ENCODE measurements at regions not wholly inside any gene's neighbourhood (a gene's known extent, or its start where the extent isn't known, plus 50 kb on each side); places are given as distances from the start of the nearest gene placed in this dataset.

- CTCF ChIA-PET = no interaction called here
- POLR2A ChIA-PET = no interaction called here
Observed at GRCh38 chr18:56246916-56247315, 391.5 kb downstream of the TXNL1 start.

GRCh38 chr18:56245866-56246580 is 392.4 kb downstream of the TXNL1 start:
- POLR2A ChIA-PET = no interaction called here
- CTCF ChIA-PET = no interaction called here

- CTCF ChIA-PET = interaction anchor here (1.2 kb wide), 1 partner anchor 304 kb away, joined by 3 read pairs; no protein-coding TSS in a partner anchor
- POLR2A ChIA-PET = no interaction called here
Observed at GRCh38 chr18:56240405-56240804, 398.0 kb downstream of the TXNL1 start.

- CTCF ChIA-PET = no interaction called here
Observed at GRCh38 chr18:56238576-56238975, 399.8 kb downstream of the TXNL1 start.

GRCh38 chr18:56235481-56236013 is 402.8 kb downstream of the TXNL1 start:
- ChIA-PET POLR2A (no interaction called here), CTCF (no interaction called here)

More at GRCh38 chr18:56238576-56238975, 399.8 kb downstream of the TXNL1 start:
- POLR2A ChIA-PET = no interaction called here

GRCh38 chr18:56235071-56235470 is 403.3 kb downstream of the TXNL1 start:
- POLR2A ChIA-PET = no interaction called here

GRCh38 chr18:56233595-56233994 is 404.8 kb downstream of the TXNL1 start:
- CTCF ChIA-PET = no interaction called here
- POLR2A ChIA-PET = no interaction called here

More at GRCh38 chr18:56235071-56235470, 403.3 kb downstream of the TXNL1 start:
- CTCF ChIA-PET = no interaction called here

- CTCF ChIA-PET = no interaction called here
- POLR2A ChIA-PET = no interaction called here
Observed at GRCh38 chr18:56226025-56226424, 412.4 kb downstream of the TXNL1 start.

- POLR2A ChIA-PET = no interaction called here
- CTCF ChIA-PET = no interaction called here
Observed at GRCh38 chr18:56224669-56225561, 413.5 kb downstream of the TXNL1 start.

- CTCF ChIA-PET = no interaction called here
- POLR2A ChIA-PET = no interaction called here
Observed at GRCh38 chr18:56221195-56222065, 417.0 kb downstream of the TXNL1 start.

- CTCF ChIA-PET = no interaction called here
- POLR2A ChIA-PET = no interaction called here
Observed at GRCh38 chr18:56217406-56217805, 421.0 kb downstream of the TXNL1 start.

GRCh38 chr18:56214706-56215105 is 423.7 kb downstream of the TXNL1 start:
- POLR2A ChIA-PET = no interaction called here
- CTCF ChIA-PET = no interaction called here

- POLR2A ChIA-PET = no interaction called here
- CTCF ChIA-PET = no interaction called here
Observed at GRCh38 chr18:56210520-56210919, 427.9 kb downstream of the TXNL1 start.

- ChIA-PET CTCF (no interaction called here), POLR2A (no interaction called here)
Observed at GRCh38 chr18:56207989-56208388, 430.4 kb downstream of the TXNL1 start.

- POLR2A ChIA-PET = no interaction called here
- CTCF ChIA-PET = no interaction called here
Observed at GRCh38 chr18:56204052-56204451, 434.3 kb downstream of the TXNL1 start.

GRCh38 chr18:56202678-56203077 is 435.7 kb downstream of the TXNL1 start:
- ChIA-PET POLR2A (no interaction called here), CTCF (no interaction called here)

GRCh38 chr18:56200381-56200911 is 437.9 kb downstream of the TXNL1 start:
- POLR2A ChIA-PET = no interaction called here
- CTCF ChIA-PET = no interaction called here

GRCh38 chr18:56199580-56200330 is 438.6 kb downstream of the TXNL1 start:
- ChIA-PET CTCF (no interaction called here), POLR2A (no interaction called here)

GRCh38 chr18:56197241-56197859 is 441.0 kb downstream of the TXNL1 start:
- CTCF ChIA-PET = no interaction called here

More at GRCh38 chr18:56197241-56197859, 441.0 kb downstream of the TXNL1 start:
- POLR2A ChIA-PET = no interaction called here
